ENCODE measurements at regions not wholly inside any gene's neighbourhood (a gene's known extent, or its start where the extent isn't known, plus 50 kb on each side); places are given as distances from the start of the nearest gene placed in this dataset.

DNA sequence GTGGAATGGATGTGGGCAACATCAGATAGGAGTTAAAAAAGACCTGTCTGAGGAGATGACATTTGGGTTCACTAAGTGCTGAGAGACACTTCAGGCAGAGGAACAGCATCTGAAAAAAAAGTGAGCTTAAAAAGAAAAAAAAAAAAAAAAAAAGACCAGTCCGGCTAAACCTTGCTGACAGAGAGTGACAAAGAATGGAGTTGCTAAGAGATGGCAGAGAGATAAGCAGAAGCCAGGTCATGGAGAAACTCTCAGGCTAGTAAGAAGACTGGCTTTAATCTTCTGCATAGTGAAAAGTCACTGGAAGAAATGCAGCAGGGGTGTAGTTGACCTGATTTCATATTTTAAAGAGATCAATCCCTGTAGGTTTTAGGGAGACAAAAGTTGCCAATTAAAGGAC is 711.1 kb upstream of the SEMA3D start:
- no peak for TF ChIP-seq POLR2A (IDR thresholded peaks at IDR 0.05)
- TF ChIP-seq, protein P1, sequence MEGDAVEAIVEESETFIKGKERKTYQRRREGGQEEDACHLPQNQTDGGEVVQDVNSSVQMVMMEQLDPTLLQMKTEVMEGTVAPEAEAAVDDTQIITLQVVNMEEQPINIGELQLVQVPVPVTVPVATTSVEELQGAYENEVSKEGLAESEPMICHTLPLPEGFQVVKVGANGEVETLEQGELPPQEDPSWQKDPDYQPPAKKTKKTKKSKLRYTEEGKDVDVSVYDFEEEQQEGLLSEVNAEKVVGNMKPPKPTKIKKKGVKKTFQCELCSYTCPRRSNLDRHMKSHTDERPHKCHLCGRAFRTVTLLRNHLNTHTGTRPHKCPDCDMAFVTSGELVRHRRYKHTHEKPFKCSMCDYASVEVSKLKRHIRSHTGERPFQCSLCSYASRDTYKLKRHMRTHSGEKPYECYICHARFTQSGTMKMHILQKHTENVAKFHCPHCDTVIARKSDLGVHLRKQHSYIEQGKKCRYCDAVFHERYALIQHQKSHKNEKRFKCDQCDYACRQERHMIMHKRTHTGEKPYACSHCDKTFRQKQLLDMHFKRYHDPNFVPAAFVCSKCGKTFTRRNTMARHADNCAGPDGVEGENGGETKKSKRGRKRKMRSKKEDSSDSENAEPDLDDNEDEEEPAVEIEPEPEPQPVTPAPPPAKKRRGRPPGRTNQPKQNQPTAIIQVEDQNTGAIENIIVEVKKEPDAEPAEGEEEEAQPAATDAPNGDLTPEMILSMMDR (IDR thresholded peaks at IDR 0.05): no peak
- no peak for TF ChIP-seq EP300 (IDR thresholded peaks at IDR 0.05)
- no peak for TF ChIP-seq POLR2AphosphoS5 (IDR thresholded peaks at IDR 0.05)
